Hepatocyte (in vitro differentiated cells): ENCODE measurements at regions not wholly inside any gene's neighbourhood (a gene's known extent, or its start where the extent isn't known, plus 50 kb on each side); places are given as distances from the start of the nearest gene placed in this dataset.

Experiments
- DNase-seq: peaks from one replicate; pipeline ENCODE4 v3.0.0-alpha.2; 2016; ENCODE audit warnings: low spot score
- H2AFZ ChIP-seq: fragments of 200-600 bp; sonication (generic); 2 replicates; pipeline ENCODE4 v1.6.0; 2016; ENCODE audit warnings: antibody characterized with exemption, mild to moderate bottlenecking
- H3K27ac ChIP-seq: fragments of 200-600 bp; sonication (generic); 2 replicates; pipeline ENCODE4 v1.5.1; 2016; ENCODE audit warnings: mild to moderate bottlenecking
- H3K27me3 ChIP-seq: fragments of 200-600 bp; sonication (generic); 2 replicates; pipeline ENCODE4 v1.6.1; 2016
- H3K36me3 ChIP-seq: fragments of 200-600 bp; sonication (generic); replicated peaks from 2 replicates; pipeline ENCODE4 v1.5.1; 2016; ENCODE audit warnings: low read depth; ENCODE audit not compliant: insufficient read depth
- H3K4me1 ChIP-seq: fragments of 200-600 bp; sonication (generic); 2 replicates; pipeline ENCODE4 v1.5.1; 2016; ENCODE audit warnings: mild to moderate bottlenecking, moderate library complexity; ENCODE audit not compliant: insufficient read depth
- H3K4me2 ChIP-seq: fragments of 200-600 bp; sonication (generic); 2 replicates; pipeline ENCODE4 v1.6.0; 2016
- H3K4me3 ChIP-seq: fragments of 200-600 bp; sonication (generic); 2 replicates; pipeline ENCODE4 v1.5.1; 2016; ENCODE audit warnings: mild to moderate bottlenecking
- H3K79me2 ChIP-seq: fragments of 200-600 bp; sonication (generic); 2 replicates; pipeline ENCODE4 v1.6.0; 2017; ENCODE audit warnings: mild to moderate bottlenecking
- H3K9me2 ChIP-seq: fragments of 200-600 bp; sonication (generic); replicated peaks from 2 replicates; pipeline ENCODE4 v1.6.0; 2017; ENCODE audit warnings: mild to moderate bottlenecking; ENCODE audit not compliant: insufficient read depth
- H3K9me3 ChIP-seq: fragments of 200-600 bp; sonication (generic); 2 replicates; pipeline ENCODE4 v1.5.1; 2016; ENCODE audit warnings: low read depth, mild to moderate bottlenecking
- H4K20me1 ChIP-seq: fragments of 200-600 bp; sonication (generic); 2 replicates; pipeline ENCODE4 v1.6.0; 2016; ENCODE audit warnings: mild to moderate bottlenecking; ENCODE audit not compliant: insufficient read depth, poor library complexity, severe bottlenecking
- EZH2 ChIP-seq: fragments of 200-600 bp; sonication (generic); IDR thresholded peaks from 2 replicates; pipeline ENCODE4 v1.6.1; 2016; ENCODE audit warnings: antibody characterized with exemption, mild to moderate bottlenecking, borderline replicate concordance
- EZH2phosphoT487 ChIP-seq: fragments of 200-600 bp; sonication (generic); IDR thresholded peaks from one replicate; pipeline ENCODE4 v1.6.1; 2018; ENCODE audit warnings: antibody characterized with exemption, mild to moderate bottlenecking, low read depth, moderate library complexity; ENCODE audit not compliant: unreplicated experiment, severe bottlenecking
- WGBS: methylation state at CpG from one replicate; pipeline ENCODE4 v1.1.6; 2016; ENCODE audit warnings: low lambda C conversion rate; ENCODE audit errors: missing lambda C conversion rate; 5-methylcytosine and 5-hydroxymethylcytosine counted together
- TF ChIP-seq, protein P1 (sequence below): fragments of 200-600 bp; sonication (generic); IDR thresholded peaks from 2 replicates; pipeline ENCODE4 v1.5.1; 2016; ENCODE audit warnings: antibody characterized with exemption, mild to moderate bottlenecking; ENCODE audit not compliant: poor library complexity

DNA sequence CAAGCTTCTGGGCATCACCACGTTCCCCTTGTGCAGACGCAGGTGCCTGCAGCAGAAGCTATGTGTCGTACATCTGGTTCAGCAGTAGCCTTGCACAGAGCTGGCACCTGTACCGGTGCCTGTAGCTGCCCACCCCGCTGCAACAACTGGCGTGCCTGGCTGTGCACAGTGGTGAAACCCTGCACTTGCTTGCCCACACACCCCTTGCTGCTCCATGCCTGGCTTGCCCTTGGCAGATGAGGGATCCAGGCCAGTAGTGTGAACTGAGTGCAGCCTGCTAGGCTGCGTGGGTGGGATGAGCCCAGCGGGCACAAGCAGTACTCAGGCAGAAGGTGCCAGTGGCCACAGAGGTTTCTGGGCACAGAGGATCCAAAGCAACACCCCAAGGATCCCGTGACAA is 528.4 kb downstream of the PPARGC1A start:
- no peaks in the 10 kb centered on the region for H3K9me2 ChIP-seq
- TF ChIP-seq EZH2 (no peak), EZH2phosphoT487 (no peak)
- TF ChIP-seq, protein P1, sequence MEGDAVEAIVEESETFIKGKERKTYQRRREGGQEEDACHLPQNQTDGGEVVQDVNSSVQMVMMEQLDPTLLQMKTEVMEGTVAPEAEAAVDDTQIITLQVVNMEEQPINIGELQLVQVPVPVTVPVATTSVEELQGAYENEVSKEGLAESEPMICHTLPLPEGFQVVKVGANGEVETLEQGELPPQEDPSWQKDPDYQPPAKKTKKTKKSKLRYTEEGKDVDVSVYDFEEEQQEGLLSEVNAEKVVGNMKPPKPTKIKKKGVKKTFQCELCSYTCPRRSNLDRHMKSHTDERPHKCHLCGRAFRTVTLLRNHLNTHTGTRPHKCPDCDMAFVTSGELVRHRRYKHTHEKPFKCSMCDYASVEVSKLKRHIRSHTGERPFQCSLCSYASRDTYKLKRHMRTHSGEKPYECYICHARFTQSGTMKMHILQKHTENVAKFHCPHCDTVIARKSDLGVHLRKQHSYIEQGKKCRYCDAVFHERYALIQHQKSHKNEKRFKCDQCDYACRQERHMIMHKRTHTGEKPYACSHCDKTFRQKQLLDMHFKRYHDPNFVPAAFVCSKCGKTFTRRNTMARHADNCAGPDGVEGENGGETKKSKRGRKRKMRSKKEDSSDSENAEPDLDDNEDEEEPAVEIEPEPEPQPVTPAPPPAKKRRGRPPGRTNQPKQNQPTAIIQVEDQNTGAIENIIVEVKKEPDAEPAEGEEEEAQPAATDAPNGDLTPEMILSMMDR: no peak
- H4K20me1 ChIP-seq: no peaks in the 10 kb centered on the region
- no peaks in the 10 kb centered on the region for H3K4me1 ChIP-seq
- no peak overlapping the region for H2AFZ ChIP-seq
- H3K4me3 ChIP-seq: no peak overlapping the region
- no peaks in the 10 kb centered on the region for H3K36me3 ChIP-seq
- no peak for DNase-seq
- no peak overlapping the region for H3K4me2 ChIP-seq
- no peak overlapping the region for H3K27ac ChIP-seq
- WGBS: 94% methylated on average over 9 of the region's 9 CpGs
- H3K79me2 ChIP-seq: no peaks in the 10 kb centered on the region
- no peaks in the 10 kb centered on the region for H3K9me3 ChIP-seq
- no peaks in the 10 kb centered on the region for H3K27me3 ChIP-seq

DNA sequence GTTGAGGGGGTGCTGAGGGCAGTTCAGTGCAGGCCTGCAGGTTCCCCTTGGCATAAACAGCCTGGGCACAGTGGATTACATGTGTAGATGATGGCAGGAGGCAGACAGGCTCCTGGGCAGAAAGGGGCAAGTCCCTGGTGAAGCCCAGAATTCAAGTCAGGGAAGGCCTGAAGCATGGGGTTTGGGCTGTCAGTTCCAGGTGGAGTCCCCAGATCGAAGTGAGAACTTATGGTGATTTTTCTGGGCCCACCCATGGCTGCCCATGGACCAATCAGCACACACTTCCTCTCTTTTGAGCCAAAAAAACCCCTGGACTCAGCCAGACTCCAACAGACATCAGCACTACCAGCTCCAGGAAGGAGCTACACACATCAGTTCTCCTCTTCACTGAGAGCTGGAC is 529.1 kb downstream of the PPARGC1A start:
- H3K79me2 ChIP-seq: no peaks in the 10 kb centered on the region
- no peak overlapping the region for H3K4me2 ChIP-seq
- H3K9me3 ChIP-seq: no peaks in the 10 kb centered on the region
- H4K20me1 ChIP-seq: no peaks in the 10 kb centered on the region
- no peak for DNase-seq
- no peaks in the 10 kb centered on the region for H3K27me3 ChIP-seq
- no peak overlapping the region for H3K27ac ChIP-seq
- 90% methylated on average over 1 of the region's 1 CpG for WGBS
- no peaks in the 10 kb centered on the region for H3K9me2 ChIP-seq
- H2AFZ ChIP-seq: no peak overlapping the region
- no peak overlapping the region for H3K4me3 ChIP-seq
- no peaks in the 10 kb centered on the region for H3K4me1 ChIP-seq
- TF ChIP-seq EZH2phosphoT487: no peak
- no peak for TF ChIP-seq EZH2
- TF ChIP-seq, protein P1: no peak
- no peaks in the 10 kb centered on the region for H3K36me3 ChIP-seq

DNA sequence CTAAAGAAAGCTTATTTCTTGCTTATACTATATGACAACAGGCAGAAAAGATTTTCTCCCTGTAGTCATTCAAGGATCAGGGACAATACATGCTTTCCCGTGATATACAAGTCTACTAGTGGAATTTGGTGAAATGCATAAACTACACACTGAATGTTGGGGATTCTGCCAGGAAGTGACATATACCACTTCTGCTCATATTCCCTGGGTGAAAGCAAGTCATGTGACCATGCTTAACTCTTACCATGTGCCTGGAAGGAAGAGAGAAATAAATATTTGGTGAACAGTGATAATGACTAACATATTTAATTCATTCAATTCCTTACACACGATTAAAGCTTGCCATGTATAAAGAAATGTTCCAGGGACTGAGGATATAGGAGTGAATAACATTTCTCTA is 534.6 kb downstream of the PPARGC1A start:
- Histone ChIP-seq H3K4me2 (no peak overlapping the region), H3K4me3 (no peak overlapping the region), H3K79me2 (no peaks in the 10 kb centered on the region), H3K4me1 (no peaks in the 10 kb centered on the region), H3K9me2 (no peaks in the 10 kb centered on the region), H2AFZ (no peak overlapping the region), H3K36me3 (no peaks in the 10 kb centered on the region), H4K20me1 (no peaks in the 10 kb centered on the region), H3K27ac (no peak overlapping the region), H3K9me3 (no peaks in the 10 kb centered on the region), H3K27me3 (no peaks in the 10 kb centered on the region)
- no peak for TF ChIP-seq EZH2phosphoT487
- WGBS: 68% methylated on average over 2 of the region's 2 CpGs
- DNase-seq: no peak

DNA sequence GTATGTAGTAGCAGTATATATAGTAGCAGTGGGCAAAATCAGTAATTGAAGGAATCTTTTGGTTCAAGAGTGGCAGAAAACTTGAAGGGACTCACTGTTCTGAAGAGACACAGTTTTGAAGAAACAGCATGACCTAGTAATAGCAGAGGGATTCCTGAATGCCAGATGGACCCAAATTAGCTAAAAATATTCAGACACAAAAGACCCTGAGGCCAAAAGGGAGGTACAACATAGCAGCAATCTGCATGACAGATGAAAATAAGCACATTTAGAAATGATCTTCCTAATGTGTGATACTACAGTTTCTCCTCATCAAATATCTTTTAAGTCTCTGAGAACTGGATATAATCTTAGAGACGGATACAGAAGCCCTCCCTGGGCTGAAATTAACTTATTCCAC is 536.6 kb downstream of the PPARGC1A start:
- 90% methylated on average over 1 of the region's 1 CpG for WGBS
- Histone ChIP-seq H3K36me3 (no peaks in the 10 kb centered on the region), H3K9me2 (no peaks in the 10 kb centered on the region), H3K27me3 (no peaks in the 10 kb centered on the region), H3K4me3 (no peak overlapping the region), H3K27ac (no peak overlapping the region), H4K20me1 (no peaks in the 10 kb centered on the region), H3K4me2 (no peak overlapping the region), H2AFZ (no peak overlapping the region), H3K9me3 (no peaks in the 10 kb centered on the region), H3K79me2 (no peaks in the 10 kb centered on the region), H3K4me1 (no peaks in the 10 kb centered on the region)
- TF ChIP-seq, protein P1: no peak
- TF ChIP-seq EZH2phosphoT487: no peak
- TF ChIP-seq EZH2: no peak
- DNase-seq: no peak
